Gastrocnemius medialis (tissue), 4 donors: ENCODE measurements at regions not wholly inside any gene's neighbourhood (a gene's known extent, or its start where the extent isn't known, plus 50 kb on each side); places are given as distances from the start of the nearest gene placed in this dataset.

Source experiments
- CTCF ChIP-seq, 5 experiments: fragments of 450-650 bp in 3 of 5; fragments of 200-600 bp in 2 of 5; sonication (generic) in 2 of 5; IDR thresholded peaks in 4 of 5; conservative IDR thresholded peaks in 1 of 5; 1 replicate in 4 of 5; 2 replicates in 1 of 5; pipeline ENCODE4 v1.5.1; 2016 to 2019; ENCODE audit warnings: antibody characterized with exemption in 5 of 5, mild to moderate bottlenecking in 3 of 5, moderate library complexity in 3 of 5
- POLR2A ChIP-seq, 2 donors: fragments of 450-650 bp; IDR thresholded peaks; one replicate each; pipeline ENCODE4 v1.6.1; 2017; ENCODE audit warnings: antibody characterized with exemption in 2 of 2, mild to moderate bottlenecking in 2 of 2, moderate library complexity in 2 of 2

GRCh38 chrX:920234-920799, 289.7 kb downstream of the SHOX start:
- no peak for TF ChIP-seq CTCF (IDR thresholded peaks at IDR 0.05 in 4 of 5, conservative IDR thresholded peaks at IDR 0.05 in 1 of 5)
- TF ChIP-seq POLR2A (IDR thresholded peaks at IDR 0.05) = no peak
